ENCODE measurements at regions not wholly inside any gene's neighbourhood (a gene's known extent, or its start where the extent isn't known, plus 50 kb on each side); places are given as distances from the start of the nearest gene placed in this dataset.
A peak's percentile ranks its signal among the peaks of the same experiment; 100 is the strongest.

GRCh38 chr16:85236818-85237150 is 124.5 kb upstream of the CIBAR2 start:
- TF ChIP-seq POLR2A (IDR thresholded peaks at IDR 0.05) = no peak
- TF ChIP-seq, protein P1, sequence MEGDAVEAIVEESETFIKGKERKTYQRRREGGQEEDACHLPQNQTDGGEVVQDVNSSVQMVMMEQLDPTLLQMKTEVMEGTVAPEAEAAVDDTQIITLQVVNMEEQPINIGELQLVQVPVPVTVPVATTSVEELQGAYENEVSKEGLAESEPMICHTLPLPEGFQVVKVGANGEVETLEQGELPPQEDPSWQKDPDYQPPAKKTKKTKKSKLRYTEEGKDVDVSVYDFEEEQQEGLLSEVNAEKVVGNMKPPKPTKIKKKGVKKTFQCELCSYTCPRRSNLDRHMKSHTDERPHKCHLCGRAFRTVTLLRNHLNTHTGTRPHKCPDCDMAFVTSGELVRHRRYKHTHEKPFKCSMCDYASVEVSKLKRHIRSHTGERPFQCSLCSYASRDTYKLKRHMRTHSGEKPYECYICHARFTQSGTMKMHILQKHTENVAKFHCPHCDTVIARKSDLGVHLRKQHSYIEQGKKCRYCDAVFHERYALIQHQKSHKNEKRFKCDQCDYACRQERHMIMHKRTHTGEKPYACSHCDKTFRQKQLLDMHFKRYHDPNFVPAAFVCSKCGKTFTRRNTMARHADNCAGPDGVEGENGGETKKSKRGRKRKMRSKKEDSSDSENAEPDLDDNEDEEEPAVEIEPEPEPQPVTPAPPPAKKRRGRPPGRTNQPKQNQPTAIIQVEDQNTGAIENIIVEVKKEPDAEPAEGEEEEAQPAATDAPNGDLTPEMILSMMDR (IDR thresholded peaks at IDR 0.05) = no peak
- Histone ChIP-seq H3K27me3 (no peaks in the 10 kb centered on the region), H3K27ac (no peak overlapping the region), H3K9me3 (no peaks in the 10 kb centered on the region), H3K36me3 (no peaks in the 10 kb centered on the region), H3K4me3 (no peak overlapping the region), H3K4me1 (peaks cover 0 to 44% of the 10 kb centered on the region in 2 donors)
- DNase-seq = no peak
- intact Hi-C loops (cut with DNase I; ENCODE audit: low total_unique reads) = no loop called here

- no peaks in the 10 kb centered on the region for H3K36me3 ChIP-seq
- H3K27ac ChIP-seq = peak overlapping the region; percentile 46 to 51
- peaks cover 0 to 33% of the 10 kb centered on the region in 2 donors for H3K4me1 ChIP-seq
- no peaks in the 10 kb centered on the region for H3K9me3 ChIP-seq
- TF ChIP-seq, protein P1 (IDR thresholded peaks at IDR 0.05) = no peak
- no peak for TF ChIP-seq POLR2A (IDR thresholded peaks at IDR 0.05)
- intact Hi-C loops (cut with DNase I; ENCODE audit: low total_unique reads) = no loop called here
- DNase-seq = no peak
- H3K27me3 ChIP-seq = no peaks in the 10 kb centered on the region
- H3K4me3 ChIP-seq = no peak overlapping the region
Observed at GRCh38 chr16:85237817-85238216, 125.5 kb upstream of the CIBAR2 start.

GRCh38 chr16:85238233-85238647 is 126.0 kb upstream of the CIBAR2 start:
- intact Hi-C loops (cut with DNase I; ENCODE audit: low total_unique reads) = no loop called here
- no peaks in the 10 kb centered on the region for H3K36me3 ChIP-seq
- no peaks in the 10 kb centered on the region for H3K27me3 ChIP-seq
- TF ChIP-seq, protein P1 (IDR thresholded peaks at IDR 0.05) = peak in 2 of 4 experiments; percentile 21 to 24
- no peak for TF ChIP-seq POLR2A (IDR thresholded peaks at IDR 0.05)
- DNase-seq = peak; percentile 90 to 91
- H3K4me3 ChIP-seq = no peak overlapping the region
- no peaks in the 10 kb centered on the region for H3K9me3 ChIP-seq
- peaks cover 0 to 31% of the 10 kb centered on the region in 2 donors for H3K4me1 ChIP-seq
- peak overlapping the region; percentile 46 to 51 for H3K27ac ChIP-seq

- intact Hi-C loops (cut with DNase I; ENCODE audit: low total_unique reads) = no loop called here
- Histone ChIP-seq H3K36me3 (no peaks in the 10 kb centered on the region), H3K27ac (no peak overlapping the region), H3K4me1 (peaks cover 0 to 27% of the 10 kb centered on the region in 2 donors), H3K27me3 (no peaks in the 10 kb centered on the region), H3K9me3 (no peaks in the 10 kb centered on the region), H3K4me3 (no peak overlapping the region)
- no peak for TF ChIP-seq POLR2A (IDR thresholded peaks at IDR 0.05)
- TF ChIP-seq, protein P1 (IDR thresholded peaks at IDR 0.05) = no peak
- no peak for DNase-seq
Observed at GRCh38 chr16:85239239-85239638, 127.0 kb upstream of the CIBAR2 start.

DNA sequence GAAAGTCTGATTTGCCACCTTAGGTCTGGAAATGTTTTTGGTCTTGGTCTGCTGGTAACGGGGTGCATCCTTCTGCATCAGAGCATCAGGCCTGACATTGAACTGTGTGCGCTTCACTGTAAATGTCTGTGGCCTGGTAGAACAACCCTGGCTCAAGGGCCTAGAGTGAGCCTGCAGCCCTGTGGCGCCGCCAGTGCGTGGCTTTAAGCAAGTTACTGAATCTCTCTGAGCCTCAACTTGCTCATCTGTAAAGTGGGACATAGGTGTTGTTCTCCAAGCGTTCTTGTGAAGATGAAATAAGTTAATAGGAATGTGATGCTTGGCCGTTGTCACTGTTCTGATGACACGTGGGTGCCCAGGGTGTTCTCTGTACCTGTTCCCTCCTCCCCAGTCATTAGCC is 127.6 kb upstream of the CIBAR2 start:
- intact Hi-C loops (cut with DNase I; ENCODE audit: low total_unique reads) = no loop called here
- H3K4me1 ChIP-seq = peaks cover 0 to 21% of the 10 kb centered on the region in 2 donors

More for the DNA sequence above, 127.6 kb upstream of the CIBAR2 start:
- no peak for TF ChIP-seq POLR2A (IDR thresholded peaks at IDR 0.05)
- TF ChIP-seq, protein P1 (IDR thresholded peaks at IDR 0.05) = no peak
- Histone ChIP-seq H3K27ac (no peak overlapping the region), H3K27me3 (no peaks in the 10 kb centered on the region), H3K36me3 (no peaks in the 10 kb centered on the region), H3K9me3 (no peaks in the 10 kb centered on the region), H3K4me3 (no peak overlapping the region)
- DNase-seq = no peak

Measured in uterus (tissue), 3 donors.